Breast epithelium (tissue), 3 donors: ENCODE measurements at regions not wholly inside any gene's neighbourhood (a gene's known extent, or its start where the extent isn't known, plus 50 kb on each side); places are given as distances from the start of the nearest gene placed in this dataset.

ENCODE experiments used
- CTCF ChIP-seq, 3 donors: fragments of 450-650 bp; IDR thresholded peaks; one replicate each; pipeline ENCODE4 v1.5.1; 2016 to 2017; ENCODE audit warnings: antibody characterized with exemption in 3 of 3, mild to moderate bottlenecking in 3 of 3, moderate library complexity in 3 of 3
- POLR2AphosphoS5 ChIP-seq, 3 donors: sonication (generic); formaldehyde crosslinking; IDR thresholded peaks; one replicate each; pipeline ENCODE4 v1.6.1; 2017; ENCODE audit warnings: antibody characterized with exemption in 3 of 3

GRCh38 chr3:59601486-59601885, 551.7 kb upstream of the CFAP20DC start:
- TF ChIP-seq POLR2AphosphoS5 (IDR thresholded peaks at IDR 0.05), result no peak
- no peak for TF ChIP-seq CTCF (IDR thresholded peaks at IDR 0.05)
